ENCODE measurements at regions not wholly inside any gene's neighbourhood (a gene's known extent, or its start where the extent isn't known, plus 50 kb on each side); places are given as distances from the start of the nearest gene placed in this dataset.

- no peak for TF ChIP-seq CTCF (IDR thresholded peaks at IDR 0.05)
- no peak for TF ChIP-seq POLR2A (IDR thresholded peaks at IDR 0.05)
Measured at GRCh38 chr11:87583931-87584330, 546.2 kb downstream of the TMEM135 start.
